Smooth muscle cell (in vitro differentiated cells): ENCODE measurements at regions not wholly inside any gene's neighbourhood (a gene's known extent, or its start where the extent isn't known, plus 50 kb on each side); places are given as distances from the start of the nearest gene placed in this dataset.
A peak's percentile ranks its signal among the peaks of the same experiment; 100 is the strongest.

Source experiments
- DNase-seq: peaks from one replicate; lab custom pipeline; 2025; ENCODE audit not compliant: unreplicated experiment; lab: John Stamatoyannopoulos, UW
- H2AFZ ChIP-seq: fragments of 200-600 bp; sonication (generic); 2 replicates; pipeline ENCODE4 v1.6.0; 2016; ENCODE audit warnings: antibody characterized with exemption, low read depth, mild to moderate bottlenecking
- H3F3A ChIP-seq: fragments of 200-600 bp; sonication (generic); 2 replicates; pipeline ENCODE4 v1.6.0; 2017; ENCODE audit warnings: antibody characterized with exemption, low read depth
- H3K27ac ChIP-seq: fragments of 200-600 bp; sonication (generic); 2 replicates; pipeline ENCODE4 v1.5.1; 2016; ENCODE audit warnings: low read depth, mild to moderate bottlenecking
- H3K27me3 ChIP-seq: fragments of 200-600 bp; sonication (generic); 2 replicates; pipeline ENCODE4 v1.6.1; 2016; ENCODE audit warnings: low read depth, mild to moderate bottlenecking
- H3K36me3 ChIP-seq: fragments of 200-600 bp; sonication (generic); 2 replicates; pipeline ENCODE4 v1.5.1; 2016; ENCODE audit warnings: low read depth
- H3K4me1 ChIP-seq: fragments of 200-600 bp; sonication (generic); 2 replicates; pipeline ENCODE4 v1.5.1; 2016; ENCODE audit warnings: low read depth
- H3K4me2 ChIP-seq: fragments of 200-600 bp; sonication (generic); 2 replicates; pipeline ENCODE4 v1.6.0; 2016; ENCODE audit warnings: mild to moderate bottlenecking
- H3K4me3 ChIP-seq: fragments of 200-600 bp; sonication (generic); 2 replicates; pipeline ENCODE4 v1.5.1; 2016; ENCODE audit warnings: mild to moderate bottlenecking
- H3K79me2 ChIP-seq: fragments of 200-600 bp; sonication (generic); 2 replicates; pipeline ENCODE4 v1.6.0; 2016; ENCODE audit warnings: low read depth, mild to moderate bottlenecking
- H3K9ac ChIP-seq: fragments of 200-600 bp; sonication (generic); 2 replicates; pipeline ENCODE4 v1.6.0; 2016; ENCODE audit warnings: low read depth
- H3K9me3 ChIP-seq: fragments of 200-600 bp; sonication (generic); replicated peaks from 2 replicates; pipeline ENCODE4 v1.5.1; 2016; ENCODE audit warnings: low read depth
- H4K20me1 ChIP-seq: fragments of 200-600 bp; sonication (generic); 2 replicates; pipeline ENCODE4 v1.6.0; 2016; ENCODE audit warnings: low read depth
- WGBS: methylation state at CpG from one replicate; pipeline ENCODE4 v1.1.7; 2016; ENCODE audit warnings: low lambda C conversion rate; 5-methylcytosine and 5-hydroxymethylcytosine counted together
- TF ChIP-seq, protein P1 (sequence below): fragments of 200-600 bp; sonication (generic); IDR thresholded peaks from 2 replicates; pipeline ENCODE4 v1.5.1; 2017; ENCODE audit warnings: borderline replicate concordance, mild to moderate bottlenecking, antibody characterized with exemption; ENCODE audit not compliant: insufficient read depth, poor library complexity, severe bottlenecking

DNA sequence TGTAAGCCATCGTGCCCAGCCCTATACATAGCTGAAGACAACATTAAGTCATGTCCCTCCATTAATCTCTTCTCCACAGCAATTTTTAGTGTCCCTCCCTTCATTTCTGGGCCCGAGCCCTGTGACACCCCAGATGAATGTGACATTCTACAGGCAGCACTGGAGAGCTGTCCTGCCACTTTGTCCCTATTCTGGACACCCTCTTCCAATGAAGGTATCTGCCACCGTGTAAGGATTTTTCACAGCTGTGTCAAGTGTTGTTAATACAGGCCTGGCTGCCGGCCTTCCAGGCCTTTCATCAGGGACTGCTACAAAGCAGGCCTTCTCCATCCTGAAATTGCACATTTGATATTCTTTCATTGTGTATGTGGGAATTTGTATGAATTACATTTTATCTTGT, 62.0 kb upstream of the SLC28A3 start:
- no peak overlapping the region for H3K4me3 ChIP-seq
- no peak for DNase-seq
- no peaks in the 10 kb centered on the region for H3K36me3 ChIP-seq
- no peaks in the 10 kb centered on the region for H3F3A ChIP-seq
- TF ChIP-seq, protein P1, sequence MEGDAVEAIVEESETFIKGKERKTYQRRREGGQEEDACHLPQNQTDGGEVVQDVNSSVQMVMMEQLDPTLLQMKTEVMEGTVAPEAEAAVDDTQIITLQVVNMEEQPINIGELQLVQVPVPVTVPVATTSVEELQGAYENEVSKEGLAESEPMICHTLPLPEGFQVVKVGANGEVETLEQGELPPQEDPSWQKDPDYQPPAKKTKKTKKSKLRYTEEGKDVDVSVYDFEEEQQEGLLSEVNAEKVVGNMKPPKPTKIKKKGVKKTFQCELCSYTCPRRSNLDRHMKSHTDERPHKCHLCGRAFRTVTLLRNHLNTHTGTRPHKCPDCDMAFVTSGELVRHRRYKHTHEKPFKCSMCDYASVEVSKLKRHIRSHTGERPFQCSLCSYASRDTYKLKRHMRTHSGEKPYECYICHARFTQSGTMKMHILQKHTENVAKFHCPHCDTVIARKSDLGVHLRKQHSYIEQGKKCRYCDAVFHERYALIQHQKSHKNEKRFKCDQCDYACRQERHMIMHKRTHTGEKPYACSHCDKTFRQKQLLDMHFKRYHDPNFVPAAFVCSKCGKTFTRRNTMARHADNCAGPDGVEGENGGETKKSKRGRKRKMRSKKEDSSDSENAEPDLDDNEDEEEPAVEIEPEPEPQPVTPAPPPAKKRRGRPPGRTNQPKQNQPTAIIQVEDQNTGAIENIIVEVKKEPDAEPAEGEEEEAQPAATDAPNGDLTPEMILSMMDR, result no peak
- no peak overlapping the region for H3K9ac ChIP-seq
- H3K4me1 ChIP-seq, result no peaks in the 10 kb centered on the region
- no peak overlapping the region for H3K27ac ChIP-seq
- no peaks in the 10 kb centered on the region for H4K20me1 ChIP-seq
- H3K27me3 ChIP-seq, result no peaks in the 10 kb centered on the region
- WGBS, result 88% methylated on average over 4 of the region's 4 CpGs
- no peak overlapping the region for H3K4me2 ChIP-seq
- no peaks in the 10 kb centered on the region for H3K9me3 ChIP-seq
- no peak overlapping the region for H2AFZ ChIP-seq
- no peaks in the 10 kb centered on the region for H3K79me2 ChIP-seq

DNA sequence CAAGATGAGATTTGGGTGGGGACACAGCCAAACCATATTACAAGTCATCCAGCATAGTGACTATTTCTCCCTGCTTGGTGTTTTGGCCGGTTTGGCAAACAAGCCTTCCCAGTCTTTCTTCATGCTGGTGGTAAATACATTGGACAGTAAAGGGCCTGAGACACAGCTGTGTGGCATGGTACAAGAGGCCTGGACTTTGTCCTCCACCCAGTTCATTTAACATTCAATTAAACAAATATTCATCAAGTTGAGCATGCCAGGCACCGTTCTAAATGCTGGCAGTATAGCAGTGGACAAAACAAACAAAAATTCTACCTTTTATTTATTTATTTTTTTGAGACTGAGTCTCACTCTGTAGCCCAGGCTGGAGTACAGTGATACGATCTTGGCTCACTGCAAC, 62.7 kb upstream of the SLC28A3 start:
- WGBS, result 93% methylated on average over 3 of the region's 3 CpGs
- H3K4me3 ChIP-seq, result no peak overlapping the region
- H2AFZ ChIP-seq, result no peak overlapping the region
- H3K4me2 ChIP-seq, result no peak overlapping the region
- no peaks in the 10 kb centered on the region for H3K79me2 ChIP-seq
- no peak for DNase-seq
- TF ChIP-seq, protein P1, result no peak
- no peaks in the 10 kb centered on the region for H3K36me3 ChIP-seq
- H4K20me1 ChIP-seq, result no peaks in the 10 kb centered on the region
- no peaks in the 10 kb centered on the region for H3F3A ChIP-seq
- no peaks in the 10 kb centered on the region for H3K27me3 ChIP-seq
- H3K4me1 ChIP-seq, result no peaks in the 10 kb centered on the region
- H3K27ac ChIP-seq, result no peak overlapping the region
- no peaks in the 10 kb centered on the region for H3K9me3 ChIP-seq
- H3K9ac ChIP-seq, result no peak overlapping the region

DNA sequence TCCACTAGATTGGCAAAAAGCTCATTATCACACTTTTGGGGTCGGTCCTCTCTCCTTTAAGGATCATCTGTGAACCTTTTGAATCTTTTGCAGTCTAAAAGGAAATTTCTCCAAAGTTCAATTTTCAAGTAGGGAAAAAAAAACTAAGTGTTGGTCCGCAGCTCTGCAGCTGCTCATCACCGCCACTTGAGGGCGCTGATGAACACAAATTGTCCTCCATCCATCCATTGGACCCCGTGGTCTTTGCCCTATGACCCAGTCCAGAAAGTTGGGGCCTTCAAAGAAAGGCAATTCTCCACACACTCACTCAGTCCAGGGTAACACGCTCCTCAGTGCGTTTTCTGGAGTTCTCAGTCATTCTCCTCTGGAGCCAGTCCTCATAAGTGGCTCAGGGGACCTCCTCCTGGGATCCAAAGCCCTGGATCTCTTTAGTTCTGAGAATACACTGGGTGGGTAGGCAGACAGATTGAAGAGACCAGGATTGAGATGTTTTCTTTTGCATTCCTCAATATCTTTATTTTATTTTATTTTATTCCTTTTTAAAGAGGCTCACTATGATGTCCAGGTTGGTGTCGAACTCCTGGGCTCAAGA, 63.6 kb upstream of the SLC28A3 start:
- H4K20me1 ChIP-seq, result no peaks in the 10 kb centered on the region
- H3K27ac ChIP-seq, result no peak overlapping the region
- H3K27me3 ChIP-seq, result no peaks in the 10 kb centered on the region
- WGBS, result 36% methylated on average over 8 of the region's 8 CpGs
- H3K4me1 ChIP-seq, result no peaks in the 10 kb centered on the region
- H3K36me3 ChIP-seq, result no peaks in the 10 kb centered on the region
- TF ChIP-seq, protein P1, result peak; percentile 84
- no peak overlapping the region for H3K9ac ChIP-seq
- no peak for DNase-seq
- no peaks in the 10 kb centered on the region for H3K9me3 ChIP-seq
- H3K79me2 ChIP-seq, result no peaks in the 10 kb centered on the region
- no peaks in the 10 kb centered on the region for H3F3A ChIP-seq
- H3K4me3 ChIP-seq, result no peak overlapping the region
- H2AFZ ChIP-seq, result no peak overlapping the region
- H3K4me2 ChIP-seq, result no peak overlapping the region

DNA sequence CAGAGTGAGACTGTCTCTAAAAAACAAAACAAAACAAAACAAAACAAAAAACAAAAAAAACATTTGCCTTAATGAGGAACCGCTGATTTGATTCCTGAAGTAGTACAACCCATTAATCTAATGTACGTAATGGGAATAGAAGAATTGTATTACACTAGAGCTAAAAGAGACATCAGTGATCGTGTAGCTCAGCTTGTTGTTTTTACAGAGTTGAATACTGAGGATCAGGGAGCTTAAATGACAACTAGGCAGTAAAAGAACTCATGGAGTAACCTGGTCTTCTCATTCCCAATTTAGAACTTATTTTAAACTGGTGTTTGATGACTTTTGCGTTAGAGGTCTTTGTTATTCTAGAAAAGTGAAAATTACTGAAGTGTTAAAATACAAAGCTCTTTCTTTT, 65.1 kb upstream of the SLC28A3 start:
- TF ChIP-seq, protein P1, result no peak
- Histone ChIP-seq H3K9me3 (no peaks in the 10 kb centered on the region), H3F3A (no peaks in the 10 kb centered on the region), H3K27ac (no peak overlapping the region), H3K79me2 (no peaks in the 10 kb centered on the region), H3K4me3 (no peak overlapping the region), H3K27me3 (no peaks in the 10 kb centered on the region), H3K9ac (no peak overlapping the region), H3K4me1 (no peaks in the 10 kb centered on the region), H4K20me1 (no peaks in the 10 kb centered on the region), H2AFZ (no peak overlapping the region), H3K36me3 (no peaks in the 10 kb centered on the region), H3K4me2 (no peak overlapping the region)
- 91% methylated on average over 4 of the region's 4 CpGs for WGBS
- DNase-seq, result no peak
